ENCODE measurements at regions not wholly inside any gene's neighbourhood (a gene's known extent, or its start where the extent isn't known, plus 50 kb on each side); places are given as distances from the start of the nearest gene placed in this dataset.

DNA sequence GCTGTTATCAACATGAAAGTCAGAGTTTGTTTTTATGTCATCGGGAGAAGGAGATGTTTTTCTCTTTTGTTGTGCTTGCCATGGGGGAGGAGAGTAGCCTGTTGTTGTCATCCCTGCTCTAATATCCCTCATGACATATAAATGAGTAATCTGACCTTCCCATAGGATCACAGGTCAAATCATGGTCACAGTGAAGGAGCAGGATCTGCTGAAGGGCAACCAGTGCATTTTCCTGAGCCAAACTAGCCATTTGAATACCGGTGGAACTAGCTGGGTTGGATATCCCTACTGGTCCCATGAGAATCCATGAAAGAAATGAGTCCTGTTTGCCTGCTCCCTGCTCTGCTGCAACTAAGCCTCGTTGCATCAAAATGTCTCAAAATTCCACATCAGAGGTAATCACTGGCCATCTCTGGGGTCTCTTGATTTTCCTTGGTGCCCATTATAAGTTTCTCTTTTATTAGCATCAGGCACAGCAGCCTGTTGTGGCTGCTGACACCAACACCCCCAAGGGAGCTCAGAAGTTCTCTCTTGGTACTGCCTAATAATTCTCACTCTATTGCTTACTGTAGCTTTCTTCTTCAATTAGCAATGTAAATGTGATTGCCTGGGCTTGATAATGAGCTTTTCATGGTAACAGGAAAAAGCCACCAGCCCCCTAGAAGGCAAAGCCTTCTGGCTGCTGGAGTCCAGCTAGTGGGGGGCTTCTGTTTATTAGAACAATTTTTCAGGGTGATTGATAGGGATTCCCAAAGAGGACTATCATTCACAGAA, 211.4 kb upstream of the ERCC4 start:
- no peaks in the 10 kb centered on the region for H3K36me3 ChIP-seq (ENCODE audit: control insufficient read depth in 1 of 2, insufficient read depth in 2 of 2, low read length in 2 of 2)
- CTCF ChIA-PET, result no interaction called here
- no TSS peak for BruUV-seq (replicated peaks)

GRCh38 chr16:13718748-13719147, 201.2 kb upstream of the ERCC4 start:
- Histone ChIP-seq H3K27me3 (ENCODE audit: insufficient read depth, low read length) (no peaks in the 10 kb centered on the region), H3K9me2 (ENCODE audit: insufficient read depth) (no peaks in the 10 kb centered on the region), H3K27ac (ENCODE audit: low read depth, low read length) (no peak overlapping the region), H2AFZ (ENCODE audit: low read depth, low read length, poor library complexity, severe bottlenecking) (no peak overlapping the region), H3K4me2 (ENCODE audit: low read length) (no peak overlapping the region), H3K9ac (ENCODE audit: low read length) (no peak overlapping the region), H3K9me3 (ENCODE audit: control insufficient read depth in 1 of 2, insufficient read depth in 1 of 2, low read depth in 1 of 2, low read length in 2 of 2) (no peaks in the 10 kb centered on the region), H3K4me3 (replicated peaks in 1 of 2; ENCODE audit: low read depth in 1 of 2, low read length in 2 of 2) (no peak overlapping the region), H3K36me3 (ENCODE audit: control insufficient read depth in 1 of 2, insufficient read depth in 2 of 2, low read length in 2 of 2) (no peaks in the 10 kb centered on the region), H3K4me1 (ENCODE audit: control insufficient read depth in 1 of 2, insufficient read depth in 2 of 2, low read length in 2 of 2) (no peaks in the 10 kb centered on the region), H4K20me1 (ENCODE audit: insufficient read depth) (no peaks in the 10 kb centered on the region), H3K79me2 (ENCODE audit: insufficient read depth, low read length) (no peaks in the 10 kb centered on the region)
- no peak for DNase-seq (ENCODE audit: low read depth, low spot score)
- intact Hi-C loops (cut with micrococcal nuclease), result no loop called here
- POLR2A ChIA-PET, result no interaction called here
- BruUV-seq (replicated peaks), result no TSS peak
- ATAC-seq, result no peak
- CTCF ChIA-PET, result no interaction called here
- RAD21 ChIA-PET (ENCODE audit: low non-redundant PET in 1 of 2, low total read pairs in 2 of 2, uncharacterized antibody in 2 of 2, unreplicated experiment in 2 of 2), result no interaction called here
- TF ChIP-seq POLR2AphosphoS5 (IDR thresholded peaks at IDR 0.05; ENCODE audit: low read depth, low read length) (no peak), EZH2 (IDR thresholded peaks at IDR 0.05) (no peak), ZNF274 (IDR thresholded peaks at IDR 0.05; ENCODE audit: low read depth, low read length) (no peak), ZFX (IDR thresholded peaks at IDR 0.05) (no peak), CEBPB (IDR thresholded peaks at IDR 0.05; ENCODE audit: low read depth) (no peak), JUND (IDR thresholded peaks at IDR 0.05) (no peak), ELF1 (IDR thresholded peaks at IDR 0.05; ENCODE audit: borderline replicate concordance, low read depth) (no peak), RAD21 (IDR thresholded peaks at IDR 0.05; ENCODE audit: low read depth) (no peak), CBX3 (IDR thresholded peaks at IDR 0.05; ENCODE audit: low read depth) (no peak), MAX (IDR thresholded peaks at IDR 0.05) (no peak), CTCF (IDR thresholded peaks at IDR 0.05 in 2 of 3, conservative IDR thresholded peaks at IDR 0.05 in 1 of 3; ENCODE audit: borderline replicate concordance in 1 of 3, insufficient read depth in 1 of 3, low read depth in 2 of 3, low read length in 2 of 3) (no peak), SRF (IDR thresholded peaks at IDR 0.05; ENCODE audit: low read depth) (no peak), EZH2phosphoT487 (IDR thresholded peaks at IDR 0.05; ENCODE audit: borderline replicate concordance) (no peak)
- TF ChIP-seq, protein P1, sequence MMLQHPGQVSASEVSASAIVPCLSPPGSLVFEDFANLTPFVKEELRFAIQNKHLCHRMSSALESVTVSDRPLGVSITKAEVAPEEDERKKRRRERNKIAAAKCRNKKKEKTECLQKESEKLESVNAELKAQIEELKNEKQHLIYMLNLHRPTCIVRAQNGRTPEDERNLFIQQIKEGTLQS (IDR thresholded peaks at IDR 0.05), result no peak
- TF ChIP-seq, protein P2, sequence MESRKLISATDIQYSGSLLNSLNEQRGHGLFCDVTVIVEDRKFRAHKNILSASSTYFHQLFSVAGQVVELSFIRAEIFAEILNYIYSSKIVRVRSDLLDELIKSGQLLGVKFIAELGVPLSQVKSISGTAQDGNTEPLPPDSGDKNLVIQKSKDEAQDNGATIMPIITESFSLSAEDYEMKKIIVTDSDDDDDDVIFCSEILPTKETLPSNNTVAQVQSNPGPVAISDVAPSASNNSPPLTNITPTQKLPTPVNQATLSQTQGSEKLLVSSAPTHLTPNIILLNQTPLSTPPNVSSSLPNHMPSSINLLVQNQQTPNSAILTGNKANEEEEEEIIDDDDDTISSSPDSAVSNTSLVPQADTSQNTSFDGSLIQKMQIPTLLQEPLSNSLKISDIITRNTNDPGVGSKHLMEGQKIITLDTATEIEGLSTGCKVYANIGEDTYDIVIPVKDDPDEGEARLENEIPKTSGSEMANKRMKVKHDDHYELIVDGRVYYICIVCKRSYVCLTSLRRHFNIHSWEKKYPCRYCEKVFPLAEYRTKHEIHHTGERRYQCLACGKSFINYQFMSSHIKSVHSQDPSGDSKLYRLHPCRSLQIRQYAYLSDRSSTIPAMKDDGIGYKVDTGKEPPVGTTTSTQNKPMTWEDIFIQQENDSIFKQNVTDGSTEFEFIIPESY (IDR thresholded peaks at IDR 0.05; ENCODE audit: extremely low read depth, insufficient replicate concordance, low read length), result no peak

More for the DNA sequence above, 211.4 kb upstream of the ERCC4 start:
- H3K9me2 ChIP-seq (ENCODE audit: insufficient read depth), result no peaks in the 10 kb centered on the region
- H3K9ac ChIP-seq (ENCODE audit: low read length), result no peak overlapping the region
- TF ChIP-seq SIN3A (IDR thresholded peaks at IDR 0.05; ENCODE audit: low read depth), result no peak
- TF ChIP-seq SRF (IDR thresholded peaks at IDR 0.05; ENCODE audit: low read depth), result no peak
- TF ChIP-seq TCF7L2 (IDR thresholded peaks at IDR 0.05; ENCODE audit: borderline replicate concordance, extremely low read depth, insufficient read depth, insufficient read length), result no peak
- no peak for TF ChIP-seq RAD21 (IDR thresholded peaks at IDR 0.05; ENCODE audit: low read depth)
- H4K20me1 ChIP-seq (ENCODE audit: insufficient read depth), result no peaks in the 10 kb centered on the region
- POLR2A ChIA-PET, result no interaction called here
- H3K79me2 ChIP-seq (ENCODE audit: insufficient read depth, low read length), result no peaks in the 10 kb centered on the region
- no peak overlapping the region for H3K27ac ChIP-seq (ENCODE audit: low read depth, low read length)
- ATAC-seq (no peak), DNase-seq (ENCODE audit: low read depth, low spot score) (no peak)
- H3K4me3 ChIP-seq (replicated peaks in 1 of 2; ENCODE audit: low read depth in 1 of 2, low read length in 2 of 2), result no peak overlapping the region
- H2AFZ ChIP-seq (ENCODE audit: low read depth, low read length, poor library complexity, severe bottlenecking), result no peak overlapping the region
- no peaks in the 10 kb centered on the region; the same call in none of the 2 replicates for H3K27me3 ChIP-seq (ENCODE audit: insufficient read depth, low read length)
- no peaks in the 10 kb centered on the region for H3K4me1 ChIP-seq (ENCODE audit: control insufficient read depth in 1 of 2, insufficient read depth in 2 of 2, low read length in 2 of 2)
- intact Hi-C loops (cut with micrococcal nuclease), result no loop called here
- H3K4me2 ChIP-seq (ENCODE audit: low read length), result no peak overlapping the region
- RAD21 ChIA-PET (ENCODE audit: low non-redundant PET in 1 of 2, low total read pairs in 2 of 2, uncharacterized antibody in 2 of 2, unreplicated experiment in 2 of 2), result no interaction called here
- H3K9me3 ChIP-seq (ENCODE audit: control insufficient read depth in 1 of 2, insufficient read depth in 1 of 2, low read depth in 1 of 2, low read length in 2 of 2), result no peaks in the 10 kb centered on the region
